Astrocyte (in vitro differentiated cells and primary cell): ENCODE measurements at regions not wholly inside any gene's neighbourhood (a gene's known extent, or its start where the extent isn't known, plus 50 kb on each side); places are given as distances from the start of the nearest gene placed in this dataset.

Experiments
- DNase-seq: peaks from one replicate; pipeline ENCODE4 v3.0.0-alpha.2; 2010; ENCODE audit warnings: low read depth
- FAIRE-seq: peaks from 2 replicates; lab custom pipeline; 2011; peaks lifted over from hg19 to GRCh38; lab: Jason Lieb, UNC
- H2AFZ ChIP-seq: 2 replicates; pipeline ENCODE4 v1.6.0; 2012; ENCODE audit warnings: low read depth, low read length, inconsistent platforms
- H3K27ac ChIP-seq: 2 replicates; pipeline ENCODE4 v1.5.1; 2011; ENCODE audit warnings: low read depth, low read length, inconsistent platforms
- H3K27me3 ChIP-seq: 2 replicates; pipeline ENCODE4 v1.6.0; 2011; ENCODE audit warnings: low read length, inconsistent platforms; ENCODE audit not compliant: insufficient read depth
- H3K36me3 ChIP-seq: 2 replicates; pipeline ENCODE4 v1.5.1; 2011; ENCODE audit warnings: low read length, inconsistent platforms; ENCODE audit not compliant: insufficient read depth
- H3K4me1 ChIP-seq: 2 replicates; pipeline ENCODE4 v1.5.1; 2011; ENCODE audit warnings: low read length, inconsistent platforms; ENCODE audit not compliant: insufficient read depth
- H3K4me2 ChIP-seq: 2 replicates; pipeline ENCODE4 v1.6.0; 2012; ENCODE audit warnings: low read length, inconsistent platforms
- H3K4me3 ChIP-seq: 2 replicates; pipeline ENCODE4 v1.5.1; 2011; ENCODE audit warnings: low read depth, mild to moderate bottlenecking, low read length, inconsistent platforms; ENCODE audit not compliant: insufficient read depth
- H3K79me2 ChIP-seq: 2 replicates; pipeline ENCODE4 v1.6.0; 2012; ENCODE audit warnings: mild to moderate bottlenecking, low read length, inconsistent platforms; ENCODE audit not compliant: insufficient read depth
- H3K9ac ChIP-seq: 2 replicates; pipeline ENCODE4 v1.6.0; 2012; ENCODE audit warnings: mild to moderate bottlenecking, low read length, inconsistent platforms
- H3K9me3 ChIP-seq: 2 replicates; pipeline ENCODE4 v1.5.1; 2012; ENCODE audit warnings: low read depth, mild to moderate bottlenecking, low read length, inconsistent platforms; ENCODE audit not compliant: insufficient read depth
- H4K20me1 ChIP-seq: 2 replicates; pipeline ENCODE4 v1.6.0; 2012; ENCODE audit warnings: low read length, inconsistent platforms; ENCODE audit not compliant: insufficient read depth
- H3K27ac Mint-ChIP-seq: one replicate; pipeline ENCODE4 v1.8.0; 2021; ENCODE audit warnings: mild to moderate bottlenecking, mixed read lengths; ENCODE audit not compliant: unreplicated experiment
- H3K27me3 Mint-ChIP-seq: one replicate; pipeline ENCODE4 v1.8.0; 2021; ENCODE audit warnings: low read depth, mixed read lengths; ENCODE audit not compliant: unreplicated experiment
- H3K36me3 Mint-ChIP-seq: one replicate; pipeline ENCODE4 v1.8.0; 2021; ENCODE audit warnings: low read depth, mixed read lengths; ENCODE audit not compliant: unreplicated experiment
- H3K4me1 Mint-ChIP-seq: one replicate; pipeline ENCODE4 v1.8.0; 2021; ENCODE audit warnings: low read depth, mixed read lengths; ENCODE audit not compliant: unreplicated experiment
- H3K4me3 Mint-ChIP-seq: one replicate; pipeline ENCODE4 v1.8.0; 2021; ENCODE audit warnings: mild to moderate bottlenecking, moderate library complexity, mixed read lengths; ENCODE audit not compliant: unreplicated experiment
- H3K9me3 Mint-ChIP-seq: one replicate; pipeline ENCODE4 v1.8.0; 2021; ENCODE audit warnings: mild to moderate bottlenecking, mixed read lengths; ENCODE audit not compliant: unreplicated experiment
- CTCF ChIP-seq: IDR thresholded peaks from 2 replicates; pipeline ENCODE4 v1.5.1; 2011; ENCODE audit warnings: low read depth, mild to moderate bottlenecking, inconsistent platforms, low read length, moderate library complexity; ENCODE audit not compliant: insufficient read depth
- EZH2 ChIP-seq: IDR thresholded peaks from 2 replicates; pipeline ENCODE4 v1.6.1; 2012; ENCODE audit warnings: mild to moderate bottlenecking, low read length, inconsistent platforms; ENCODE audit not compliant: insufficient read depth

DNA sequence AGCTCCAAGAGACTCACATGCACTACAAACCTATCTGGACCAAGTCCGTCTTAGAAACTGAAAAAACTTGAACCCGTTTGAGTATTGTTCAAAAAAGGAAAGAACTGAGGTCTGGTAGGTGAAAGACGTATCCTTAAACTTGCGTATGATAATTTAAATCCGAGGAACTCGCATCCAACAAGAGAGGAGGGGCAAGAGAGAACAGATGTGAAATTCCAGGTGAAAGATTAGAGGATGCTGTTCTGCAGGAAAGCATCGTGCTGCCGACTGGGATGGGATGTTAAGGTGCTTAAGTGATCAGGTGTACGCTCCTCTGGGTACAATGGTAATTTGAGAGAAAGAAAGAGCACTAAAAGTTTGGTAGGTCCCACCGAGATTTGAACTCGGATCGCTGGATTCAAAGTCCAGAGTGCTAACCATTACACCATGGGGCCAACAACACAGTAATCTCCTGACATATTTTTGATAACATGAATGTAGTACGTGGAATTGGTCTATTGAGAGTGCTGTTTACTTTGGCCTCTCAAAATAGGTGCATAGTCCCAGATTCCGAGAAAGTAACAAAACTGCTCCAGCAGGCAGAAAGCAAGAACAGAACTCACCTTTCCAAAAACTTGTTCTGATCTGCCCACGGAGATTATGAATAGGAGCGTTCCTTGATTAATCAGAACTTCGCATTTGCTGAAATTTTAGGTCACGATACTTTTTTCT lies 53.5 kb upstream of the BTN3A2 start:
- TF ChIP-seq CTCF (no peak), EZH2 (no peak)
- Mint-ChIP-seq H3K4me3 (peak overlapping the region; percentile 89), H3K9me3 (no peaks in the 10 kb centered on the region), H3K27me3 (no peaks in the 10 kb centered on the region), H3K27ac (peak overlapping the region; percentile 66), H3K36me3 (no peaks in the 10 kb centered on the region), H3K4me1 (peaks cover 19% of the 10 kb centered on the region)
- Histone ChIP-seq H3K27me3 (no peaks in the 10 kb centered on the region), H3K79me2 (no peaks in the 10 kb centered on the region), H3K4me1 (peaks cover 16% of the 10 kb centered on the region), H3K4me2 (peak overlapping the region; percentile 89), H3K36me3 (no peaks in the 10 kb centered on the region), H3K4me3 (peak overlapping the region; percentile 88), H3K9ac (peak overlapping the region; percentile 54), H3K27ac (peak overlapping the region; percentile 12), H2AFZ (peak overlapping the region; percentile 6), H4K20me1 (peaks cover 3% of the 10 kb centered on the region), H3K9me3 (no peaks in the 10 kb centered on the region)
- DNase-seq (peak; percentile 56), FAIRE-seq (no peak)

DNA sequence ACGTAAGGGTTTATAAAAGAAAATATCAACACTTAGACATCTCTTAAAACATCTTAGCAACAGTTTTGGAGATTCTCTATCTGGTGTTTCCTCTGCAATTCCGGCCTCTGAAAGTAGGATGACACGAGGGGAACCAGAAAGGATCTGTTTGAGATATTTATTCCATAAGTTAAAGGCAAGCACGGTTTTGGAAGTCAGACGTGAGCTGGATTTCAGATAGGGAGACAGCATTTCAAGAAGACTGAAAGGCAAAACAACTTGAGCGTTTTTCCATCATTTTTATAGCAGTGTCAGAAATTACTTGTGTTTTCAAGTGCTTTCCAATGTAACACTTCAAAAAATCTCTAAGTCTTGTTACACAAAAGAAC lies 52.9 kb upstream of the BTN3A2 start:
- Mint-ChIP-seq H3K4me3 (peak overlapping the region; percentile 89), H3K27ac (peak overlapping the region; percentile 66), H3K9me3 (no peaks in the 10 kb centered on the region), H3K36me3 (no peaks in the 10 kb centered on the region), H3K27me3 (no peaks in the 10 kb centered on the region), H3K4me1 (peaks cover 19% of the 10 kb centered on the region)
- H3K36me3 ChIP-seq: no peaks in the 10 kb centered on the region
- no peak for DNase-seq
- peak overlapping the region; percentile 88 for H3K4me3 ChIP-seq
- peak overlapping the region; percentile 89 for H3K4me2 ChIP-seq
- peaks cover 3% of the 10 kb centered on the region for H4K20me1 ChIP-seq
- TF ChIP-seq CTCF: no peak
- peak overlapping the region; percentile 6 for H2AFZ ChIP-seq
- FAIRE-seq: no peak
- H3K4me1 ChIP-seq: peaks cover 16% of the 10 kb centered on the region
- no peaks in the 10 kb centered on the region for H3K27me3 ChIP-seq
- H3K9ac ChIP-seq: peak overlapping the region; percentile 54
- no peaks in the 10 kb centered on the region for H3K79me2 ChIP-seq
- H3K9me3 ChIP-seq: no peaks in the 10 kb centered on the region
- peak overlapping the region; percentile 12 for H3K27ac ChIP-seq
